HG02642 (cell line): ENCODE measurements at regions not wholly inside any gene's neighbourhood (a gene's known extent, or its start where the extent isn't known, plus 50 kb on each side); places are given as distances from the start of the nearest gene placed in this dataset.
"Not testable (repeated sequence)": the region's sequence is repeated elsewhere in the genome, so short reads cannot be mapped to it uniquely, and the experiment has no call there.

Experiments
- ATAC-seq: cut with Tn5 transposase; IDR thresholded peaks from one replicate; pipeline ENCODE4 v1.9.1; 2021; ENCODE audit warnings: mild to moderate bottlenecking; ENCODE audit not compliant: unreplicated experiment, poor library complexity

- no peak for ATAC-seq
Measured at GRCh38 chr11:34001557-34002064, 49.9 kb upstream of the CAPRIN1 start.

GRCh38 chr11:33999393-33999792 lies 52.1 kb upstream of the CAPRIN1 start:
- no peak for ATAC-seq

GRCh38 chr11:33997584-33998251 lies 53.8 kb upstream of the CAPRIN1 start:
- no peak for ATAC-seq

GRCh38 chr11:33996498-33997454 lies 54.8 kb upstream of the CAPRIN1 start:
- ATAC-seq: peak; percentile 77

GRCh38 chr11:33994937-33995336 lies 56.6 kb upstream of the CAPRIN1 start:
- ATAC-seq: no peak

- ATAC-seq: not testable (repeated sequence)
Measured at GRCh38 chr11:33991136-33991535, 60.4 kb upstream of the CAPRIN1 start.

- not testable (repeated sequence) for ATAC-seq
Measured at GRCh38 chr11:33990131-33990530, 61.4 kb upstream of the CAPRIN1 start.

- ATAC-seq: no peak
Measured at GRCh38 chr11:33989461-33989860, 62.1 kb upstream of the CAPRIN1 start.

GRCh38 chr11:33988586-33989370 lies 62.8 kb upstream of the CAPRIN1 start:
- ATAC-seq: no peak

GRCh38 chr11:33987975-33988580 lies 63.5 kb upstream of the CAPRIN1 start:
- no peak for ATAC-seq

- ATAC-seq: no peak
Measured at GRCh38 chr11:33987545-33987944, 64.0 kb upstream of the CAPRIN1 start.

GRCh38 chr11:33986597-33987501 lies 64.7 kb upstream of the CAPRIN1 start:
- ATAC-seq: not testable (repeated sequence)

- ATAC-seq: no peak
Measured at GRCh38 chr11:33984682-33985389, 66.7 kb upstream of the CAPRIN1 start.

GRCh38 chr11:33982661-33983060 lies 68.9 kb upstream of the CAPRIN1 start:
- no peak for ATAC-seq

GRCh38 chr11:33980897-33981296 lies 70.6 kb upstream of the CAPRIN1 start:
- no peak for ATAC-seq

- ATAC-seq: no peak
Measured at GRCh38 chr11:33978376-33978775, 73.2 kb upstream of the CAPRIN1 start.

- no peak for ATAC-seq
Measured at GRCh38 chr11:33977676-33978075, 73.9 kb upstream of the CAPRIN1 start.

- ATAC-seq: no peak
Measured at GRCh38 chr11:33976495-33977199, 74.9 kb upstream of the CAPRIN1 start.
